K562 (cell line): ENCODE measurements at regions not wholly inside any gene's neighbourhood (a gene's known extent, or its start where the extent isn't known, plus 50 kb on each side); places are given as distances from the start of the nearest gene placed in this dataset.

Source experiments
- ATF2 ChIP-seq: sonication (generic); formaldehyde crosslinking; IDR thresholded peaks from 2 replicates; pipeline ENCODE4 v1.8.1; 2022; ENCODE audit warnings: missing genetic modification reagents
- CTCF ChIP-seq, 3 experiments: IDR thresholded peaks in 2 of 3; conservative IDR thresholded peaks in 1 of 3; 2 replicates each; pipeline ENCODE4 v1.5.1; 2011 to 2012; ENCODE audit warnings: low read length in 3 of 3, mild to moderate bottlenecking in 3 of 3, control low read depth in 2 of 3, improper control_type of control experiment in 1 of 3, inconsistent platforms in 1 of 3, low read depth in 1 of 3, mixed read lengths in 1 of 3, moderate library complexity in 1 of 3; ENCODE audit not compliant: insufficient read depth in 2 of 3
- EGR1 ChIP-seq: fragments of 450-650 bp; conservative IDR thresholded peaks from 2 replicates; pipeline ENCODE4 v1.6.1; 2017; ENCODE audit warnings: mild to moderate bottlenecking
- HBP1 ChIP-seq: fragments of 450-650 bp; formaldehyde crosslinking; IDR thresholded peaks from 2 replicates; pipeline ENCODE4 v1.4.0; 2022; ENCODE audit warnings: missing genetic modification characterization
- HDAC1 ChIP-seq, 2 experiments: fragments of 450-650 bp; IDR thresholded peaks; 2 replicates each; pipeline ENCODE4 v1.6.1; 2016 to 2017; ENCODE audit warnings: inconsistent platforms in 1 of 2, mild to moderate bottlenecking in 1 of 2, moderate library complexity in 1 of 2
- JUN ChIP-seq, 2 experiments: sonication (generic) in 1 of 2; formaldehyde crosslinking in 1 of 2; IDR thresholded peaks; 2 replicates each; pipeline versions ENCODE4 v1.6.1 to v1.8.0; 2012 to 2022; ENCODE audit warnings: borderline replicate concordance in 2 of 2, mild to moderate bottlenecking in 2 of 2, improper control_type of control experiment in 1 of 2, low read depth in 1 of 2, low read length in 1 of 2, missing genetic modification reagents in 1 of 2
- LARP7 ChIP-seq: fragments of 450-650 bp; IDR thresholded peaks from 2 replicates; pipeline ENCODE4 v1.6.1; 2016
- POLR2A ChIP-seq: fragments of 450-650 bp; conservative IDR thresholded peaks from 2 replicates; pipeline ENCODE4 v1.6.1; 2016
- PREB ChIP-seq: sonication (generic); formaldehyde crosslinking; IDR thresholded peaks from 2 replicates; pipeline ENCODE4 v1.8.1; 2023; ENCODE audit warnings: mild to moderate bottlenecking, missing genetic modification reagents
- RBFOX2 ChIP-seq: fragments of 200-400 bp; formaldehyde crosslinking; IDR thresholded peaks from 2 replicates; pipeline ENCODE4 v1.6.1; 2017; ENCODE audit warnings: low read depth, mild to moderate bottlenecking, low read length, moderate library complexity
- SFPQ ChIP-seq: fragments of 200-400 bp; formaldehyde crosslinking; IDR thresholded peaks from 2 replicates; pipeline ENCODE4 v1.6.1; 2017; ENCODE audit warnings: mild to moderate bottlenecking, low read depth, low read length, moderate library complexity
- ZNF121 ChIP-seq: sonication (generic); formaldehyde crosslinking; conservative IDR thresholded peaks from 2 replicates; pipeline ENCODE4 v1.8.0; 2022; ENCODE audit warnings: missing genetic modification reagents

GRCh38 chr1:30474818-30475200, 248.6 kb downstream of the MATN1 start:
- no peak for TF ChIP-seq RBFOX2
- no peak for TF ChIP-seq POLR2A
- no peak for TF ChIP-seq CTCF (IDR thresholded peaks at IDR 0.05 in 2 of 3, conservative IDR thresholded peaks at IDR 0.05 in 1 of 3; ENCODE audit: insufficient read depth in 2 of 3, low read depth in 1 of 3, low read length in 3 of 3)
- TF ChIP-seq HDAC1 (IDR thresholded peaks at IDR 0.05), result no peak
- TF ChIP-seq ZNF121 (CRISPR knock-in tag), result no peak
- no peak for TF ChIP-seq SFPQ
- no peak for TF ChIP-seq JUN (IDR thresholded peaks at IDR 0.05; ENCODE audit: borderline replicate concordance, low read depth, low read length)
- TF ChIP-seq JUN (CRISPR knock-in tag; IDR thresholded peaks at IDR 0.05; ENCODE audit: borderline replicate concordance), result no peak
- no peak for TF ChIP-seq ATF2 (CRISPR knock-in tag)
- TF ChIP-seq PREB (CRISPR knock-in tag), result no peak
- no peak for TF ChIP-seq LARP7
- no peak for TF ChIP-seq EGR1
- no peak for TF ChIP-seq HBP1
